ENCODE measurements at regions not wholly inside any gene's neighbourhood (a gene's known extent, or its start where the extent isn't known, plus 50 kb on each side); places are given as distances from the start of the nearest gene placed in this dataset.

DNA sequence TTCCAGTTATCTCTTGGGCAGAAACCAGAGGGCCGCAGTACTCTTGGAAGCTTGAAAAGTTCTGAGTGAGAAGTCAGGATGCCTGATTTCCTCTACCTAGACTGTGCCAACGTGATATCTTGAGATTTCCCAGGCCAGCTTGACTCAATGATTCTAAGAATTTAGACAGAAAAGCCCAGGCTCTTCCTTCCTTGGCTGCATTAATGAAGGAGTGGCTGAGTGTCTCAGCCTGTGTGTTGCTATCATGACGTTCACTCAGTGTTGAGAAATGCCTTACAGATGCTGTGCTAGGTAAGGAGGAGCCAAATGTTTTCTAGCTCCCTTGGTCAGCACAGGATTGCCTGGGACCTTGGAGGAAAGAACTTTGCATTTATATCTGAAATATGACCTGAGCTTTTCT, 454.1 kb upstream of the USP24 start:
- TF ChIP-seq, protein P1, sequence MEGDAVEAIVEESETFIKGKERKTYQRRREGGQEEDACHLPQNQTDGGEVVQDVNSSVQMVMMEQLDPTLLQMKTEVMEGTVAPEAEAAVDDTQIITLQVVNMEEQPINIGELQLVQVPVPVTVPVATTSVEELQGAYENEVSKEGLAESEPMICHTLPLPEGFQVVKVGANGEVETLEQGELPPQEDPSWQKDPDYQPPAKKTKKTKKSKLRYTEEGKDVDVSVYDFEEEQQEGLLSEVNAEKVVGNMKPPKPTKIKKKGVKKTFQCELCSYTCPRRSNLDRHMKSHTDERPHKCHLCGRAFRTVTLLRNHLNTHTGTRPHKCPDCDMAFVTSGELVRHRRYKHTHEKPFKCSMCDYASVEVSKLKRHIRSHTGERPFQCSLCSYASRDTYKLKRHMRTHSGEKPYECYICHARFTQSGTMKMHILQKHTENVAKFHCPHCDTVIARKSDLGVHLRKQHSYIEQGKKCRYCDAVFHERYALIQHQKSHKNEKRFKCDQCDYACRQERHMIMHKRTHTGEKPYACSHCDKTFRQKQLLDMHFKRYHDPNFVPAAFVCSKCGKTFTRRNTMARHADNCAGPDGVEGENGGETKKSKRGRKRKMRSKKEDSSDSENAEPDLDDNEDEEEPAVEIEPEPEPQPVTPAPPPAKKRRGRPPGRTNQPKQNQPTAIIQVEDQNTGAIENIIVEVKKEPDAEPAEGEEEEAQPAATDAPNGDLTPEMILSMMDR (conservative IDR thresholded peaks at IDR 0.05; ENCODE audit: low read length) = no peak
- TF ChIP-seq EZH2phosphoT487 (IDR thresholded peaks at IDR 0.05; ENCODE audit: borderline replicate concordance) = no peak

Data from Loucy (cell line).